ENCODE measurements at regions not wholly inside any gene's neighbourhood (a gene's known extent, or its start where the extent isn't known, plus 50 kb on each side); places are given as distances from the start of the nearest gene placed in this dataset.

- DNase-seq: no peak
These were observed 92.7 kb downstream of the PCSK1 start for GRCh38 chr5:96340357-96340756.

- peak; percentile 56 for DNase-seq
These were observed 93.2 kb downstream of the PCSK1 start for GRCh38 chr5:96339862-96340261.

GRCh38 chr5:96338624-96339415, 94.2 kb downstream of the PCSK1 start:
- peak; percentile 65 for DNase-seq

- DNase-seq: no peak
These were observed 95.0 kb downstream of the PCSK1 start for GRCh38 chr5:96338091-96338490.

- no peak for DNase-seq
These were observed 95.8 kb downstream of the PCSK1 start for GRCh38 chr5:96337048-96337781.

- DNase-seq: peak; percentile 86
These were observed 96.6 kb downstream of the PCSK1 start for GRCh38 chr5:96336351-96336985.

- no peak for DNase-seq
These were observed 97.2 kb downstream of the PCSK1 start for GRCh38 chr5:96335873-96336272.

GRCh38 chr5:96333391-96333790, 99.7 kb downstream of the PCSK1 start:
- DNase-seq: no peak

- no peak for DNase-seq
These were observed 100.3 kb downstream of the PCSK1 start for GRCh38 chr5:96332535-96333366.

GRCh38 chr5:96331681-96332361, 101.2 kb downstream of the PCSK1 start:
- no peak for DNase-seq

- DNase-seq: no peak
These were observed 101.8 kb downstream of the PCSK1 start for GRCh38 chr5:96331210-96331609.

GRCh38 chr5:96330530-96331140, 102.4 kb downstream of the PCSK1 start:
- no peak for DNase-seq

GRCh38 chr5:96329886-96330529, 103.0 kb downstream of the PCSK1 start:
- DNase-seq: no peak

GRCh38 chr5:96329289-96329688, 103.8 kb downstream of the PCSK1 start:
- DNase-seq: no peak

GRCh38 chr5:96327722-96328121, 105.3 kb downstream of the PCSK1 start:
- DNase-seq: no peak

GRCh38 chr5:96326902-96327301, 106.1 kb downstream of the PCSK1 start:
- no peak for DNase-seq

- no peak for DNase-seq
These were observed 108.3 kb downstream of the PCSK1 start for GRCh38 chr5:96324708-96325107.

GRCh38 chr5:96322865-96323264, 110.2 kb downstream of the PCSK1 start:
- no peak for DNase-seq

GRCh38 chr5:96322217-96322616, 110.8 kb downstream of the PCSK1 start:
- DNase-seq: no peak

GRCh38 chr5:96321345-96321744, 111.7 kb downstream of the PCSK1 start:
- no peak for DNase-seq

GRCh38 chr5:96320797-96321196, 112.3 kb downstream of the PCSK1 start:
- no peak for DNase-seq
